Neuron (in vitro differentiated cells): ENCODE measurements at regions not wholly inside any gene's neighbourhood (a gene's known extent, or its start where the extent isn't known, plus 50 kb on each side); places are given as distances from the start of the nearest gene placed in this dataset.

Source experiments
- H2AFZ ChIP-seq: one replicate; pipeline ENCODE4 v1.6.1; 2013; ENCODE audit warnings: low read depth, mild to moderate bottlenecking, inconsistent platforms, low read length, moderate library complexity
- H3K27me3 ChIP-seq: one replicate; pipeline ENCODE4 v1.6.1; 2013; ENCODE audit warnings: low read length; ENCODE audit not compliant: insufficient read depth
- H3K36me3 ChIP-seq: one replicate; pipeline ENCODE4 v1.6.1; 2013; ENCODE audit warnings: low read length; ENCODE audit not compliant: insufficient read depth
- H3K4me1 ChIP-seq: one replicate; pipeline ENCODE4 v1.6.1; 2013; ENCODE audit warnings: low read length; ENCODE audit not compliant: insufficient read depth
- H3K4me3 ChIP-seq: 2 replicates; pipeline ENCODE4 v1.5.1; 2013; ENCODE audit warnings: mild to moderate bottlenecking, low read length, moderate library complexity
- H3K9me3 ChIP-seq: one replicate; pipeline ENCODE4 v1.6.1; 2013; ENCODE audit warnings: low read length

DNA sequence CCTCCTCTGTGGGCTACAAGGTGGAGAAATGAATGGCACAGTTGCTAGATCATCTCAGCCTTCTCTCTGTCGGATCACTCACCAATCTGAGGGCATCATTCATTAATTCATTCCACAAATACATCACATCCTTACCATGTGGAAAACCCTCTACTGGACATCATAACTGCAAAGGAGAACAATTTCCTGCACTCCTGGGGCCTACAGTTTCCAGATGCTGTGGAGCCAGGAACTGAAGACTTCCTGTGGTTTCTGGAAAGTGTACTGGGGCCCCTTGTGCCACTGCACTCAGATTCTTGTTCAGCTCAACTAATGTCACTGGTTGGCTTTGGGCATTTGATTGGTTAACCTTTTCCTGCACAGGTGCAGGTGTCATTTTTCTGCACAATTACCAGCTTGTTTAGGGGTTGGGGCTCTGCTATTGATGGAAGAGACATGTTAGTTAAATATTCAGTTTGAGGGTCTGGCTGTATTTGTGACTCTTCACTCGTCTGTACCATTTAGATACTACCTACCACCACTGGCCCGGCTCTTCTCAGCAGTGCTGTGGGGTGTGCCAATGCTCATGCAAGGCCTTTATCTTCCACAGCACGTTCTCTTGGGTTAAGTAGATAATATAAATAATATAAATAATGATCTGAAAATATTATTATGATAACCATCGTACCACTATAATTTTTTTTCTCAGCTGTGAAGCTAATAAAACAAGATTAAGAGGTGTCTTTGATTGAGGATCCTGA lies 427.3 kb downstream of the TSN start:
- H3K36me3 ChIP-seq: no peaks in the 10 kb centered on the region
- no peaks in the 10 kb centered on the region for H3K27me3 ChIP-seq
- no peak overlapping the region for H2AFZ ChIP-seq
- H3K9me3 ChIP-seq: no peaks in the 10 kb centered on the region
- no peaks in the 10 kb centered on the region for H3K4me1 ChIP-seq
- H3K4me3 ChIP-seq: no peak overlapping the region

DNA sequence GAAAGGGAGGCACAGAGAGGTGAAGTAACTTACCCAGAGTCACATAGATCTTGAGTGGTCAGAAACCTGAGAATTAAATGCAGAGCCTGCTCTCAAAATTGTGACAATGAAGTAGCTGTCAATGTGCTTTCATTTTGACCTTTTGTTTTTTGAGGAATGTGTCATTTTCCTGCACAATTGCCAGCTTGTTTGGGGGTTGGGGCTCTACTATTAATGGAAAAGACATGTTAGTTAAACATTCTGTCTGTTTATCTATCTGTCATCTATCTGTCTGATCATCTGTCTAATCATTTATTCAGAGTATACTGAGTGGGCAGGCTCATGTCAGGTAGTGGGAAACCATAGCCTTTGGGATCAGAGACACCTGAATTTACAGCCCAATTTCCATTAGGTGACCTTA lies 428.4 kb downstream of the TSN start:
- no peak overlapping the region for H3K4me3 ChIP-seq
- no peak overlapping the region for H2AFZ ChIP-seq
- no peaks in the 10 kb centered on the region for H3K27me3 ChIP-seq
- no peaks in the 10 kb centered on the region for H3K9me3 ChIP-seq
- no peaks in the 10 kb centered on the region for H3K4me1 ChIP-seq
- no peaks in the 10 kb centered on the region for H3K36me3 ChIP-seq

DNA sequence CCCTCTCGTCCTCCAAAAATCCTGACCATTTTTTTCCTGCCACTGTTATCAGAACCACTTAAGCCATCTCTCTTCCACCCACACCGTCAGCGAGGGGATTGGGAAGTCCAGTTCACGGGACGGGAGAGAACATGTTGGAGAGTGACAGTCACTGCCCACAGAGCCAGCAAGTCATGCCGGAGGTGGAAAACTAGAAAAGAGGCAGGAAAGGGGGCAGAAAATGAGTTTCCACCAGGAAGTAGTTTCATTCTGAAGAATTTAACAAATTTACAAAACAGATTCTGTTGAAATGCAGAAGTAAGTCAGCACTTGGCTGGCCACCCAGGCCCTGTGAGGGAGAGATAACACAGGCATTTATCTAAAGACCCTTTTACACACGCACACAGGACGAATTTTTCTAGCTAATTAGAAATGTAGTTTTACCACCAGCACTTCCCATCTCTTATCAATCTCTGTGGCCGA lies 431.3 kb downstream of the TSN start:
- H3K36me3 ChIP-seq: no peaks in the 10 kb centered on the region
- no peaks in the 10 kb centered on the region for H3K9me3 ChIP-seq
- no peak overlapping the region for H3K4me3 ChIP-seq
- H2AFZ ChIP-seq: no peak overlapping the region
- no peaks in the 10 kb centered on the region for H3K27me3 ChIP-seq
- no peaks in the 10 kb centered on the region for H3K4me1 ChIP-seq

DNA sequence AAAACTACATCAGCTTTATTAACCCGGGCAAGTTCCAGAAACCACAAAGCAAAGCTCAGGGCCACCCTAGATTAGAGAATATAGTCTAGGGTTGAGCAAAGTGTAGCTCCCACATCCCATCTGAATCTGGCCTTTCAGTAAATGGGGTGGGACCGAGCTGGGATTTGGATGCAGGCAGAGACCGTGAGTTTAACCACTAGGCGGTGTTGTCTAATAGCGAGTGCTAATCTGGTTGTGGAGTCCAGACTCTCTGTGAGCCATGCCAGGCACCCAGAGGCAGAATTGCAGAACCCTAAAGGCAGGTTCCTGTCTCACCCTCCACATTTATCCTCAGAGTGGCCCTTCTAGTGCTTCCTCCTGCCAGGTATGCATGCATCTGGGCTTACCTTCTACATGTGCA lies 435.9 kb downstream of the TSN start:
- H3K4me1 ChIP-seq: no peaks in the 10 kb centered on the region
- no peaks in the 10 kb centered on the region for H3K9me3 ChIP-seq
- no peak overlapping the region for H2AFZ ChIP-seq
- no peak overlapping the region for H3K4me3 ChIP-seq
- no peaks in the 10 kb centered on the region for H3K36me3 ChIP-seq
- no peaks in the 10 kb centered on the region for H3K27me3 ChIP-seq

DNA sequence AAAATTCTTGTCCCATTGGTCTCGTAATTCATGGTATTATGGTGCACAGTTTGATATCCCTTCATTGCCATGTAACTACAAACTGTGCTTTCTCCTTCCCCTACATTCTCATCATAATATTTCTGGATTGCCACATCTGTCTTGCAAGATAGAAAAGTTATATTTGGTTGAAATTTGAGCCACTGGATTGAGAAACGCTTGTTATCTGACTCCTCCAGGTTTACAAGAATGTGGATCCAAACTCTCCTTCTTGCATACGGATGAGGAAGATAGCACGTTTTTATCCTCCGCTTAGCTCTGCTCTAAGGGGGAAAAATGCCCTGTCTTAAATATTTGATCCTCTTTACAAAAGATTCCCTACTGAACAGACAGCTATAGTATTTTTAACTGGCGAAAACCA lies 438.2 kb downstream of the TSN start:
- H3K4me1 ChIP-seq: no peaks in the 10 kb centered on the region
- H2AFZ ChIP-seq: no peak overlapping the region
- no peaks in the 10 kb centered on the region for H3K27me3 ChIP-seq

DNA sequence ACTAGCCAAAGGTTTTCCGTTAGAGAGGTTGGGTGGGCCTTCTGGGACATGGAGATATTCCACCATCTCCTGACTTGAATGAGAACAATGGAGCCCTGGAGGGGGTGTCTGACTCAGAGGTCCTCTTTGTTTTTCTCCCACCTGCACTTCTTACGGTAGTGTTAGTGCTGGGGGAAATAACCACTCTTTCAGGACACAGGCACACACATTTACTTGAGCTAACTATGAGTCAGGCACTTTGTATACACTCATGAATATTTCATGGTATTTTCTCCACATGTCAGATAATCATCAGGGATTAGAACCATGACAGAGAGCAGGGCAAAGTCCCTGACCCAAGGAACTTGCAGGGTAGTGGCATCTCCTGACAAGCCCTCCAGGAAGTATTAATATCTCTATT lies 439.1 kb downstream of the TSN start:
- Histone ChIP-seq H3K9me3 (no peaks in the 10 kb centered on the region), H3K4me3 (no peak overlapping the region), H2AFZ (no peak overlapping the region), H3K36me3 (no peaks in the 10 kb centered on the region), H3K4me1 (no peaks in the 10 kb centered on the region), H3K27me3 (no peaks in the 10 kb centered on the region)

More for the DNA sequence above, 438.2 kb downstream of the TSN start:
- no peak overlapping the region for H3K4me3 ChIP-seq
- H3K36me3 ChIP-seq: no peaks in the 10 kb centered on the region
- no peaks in the 10 kb centered on the region for H3K9me3 ChIP-seq

DNA sequence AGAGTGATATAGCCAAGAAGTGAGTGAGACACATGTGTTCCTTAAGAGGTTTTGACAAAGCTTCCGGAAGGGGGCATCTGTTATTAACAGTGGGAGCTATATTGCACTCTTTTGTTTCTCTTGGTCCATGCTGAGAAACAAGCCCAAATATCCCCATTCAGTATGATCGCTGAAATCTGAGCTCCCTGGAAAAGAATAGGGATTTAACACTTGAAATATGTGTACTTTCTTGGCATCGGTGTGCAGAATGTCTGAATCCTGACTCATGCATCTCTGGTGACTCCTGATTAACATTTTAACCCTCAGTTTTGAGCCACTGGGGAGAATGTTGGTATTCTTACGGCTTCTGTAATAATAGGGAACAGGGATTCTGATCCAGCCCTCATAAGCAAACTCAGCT lies 448.1 kb downstream of the TSN start:
- Histone ChIP-seq H3K9me3 (no peaks in the 10 kb centered on the region), H3K4me3 (no peak overlapping the region), H3K36me3 (no peaks in the 10 kb centered on the region), H3K27me3 (peaks cover 2% of the 10 kb centered on the region), H3K4me1 (no peaks in the 10 kb centered on the region), H2AFZ (no peak overlapping the region)

DNA sequence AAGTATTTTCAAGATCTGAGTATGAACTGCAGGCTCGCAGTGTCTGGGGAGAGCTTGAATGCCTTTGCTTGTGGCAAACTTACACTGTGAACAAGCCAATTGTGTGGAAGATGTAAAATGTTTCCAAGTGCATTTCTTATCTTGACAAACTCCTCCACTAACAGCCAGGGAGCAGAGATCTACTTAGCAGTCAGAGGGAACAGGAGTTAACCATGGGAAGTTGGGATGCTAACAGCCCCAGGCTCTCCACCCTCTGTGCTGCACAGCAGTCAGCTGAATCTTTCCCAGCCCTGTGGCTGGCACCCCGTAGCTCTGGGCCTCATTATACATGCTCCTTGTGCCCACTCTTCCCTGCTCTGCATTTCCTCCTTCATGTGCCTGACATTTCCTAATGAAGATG lies 450.2 kb downstream of the TSN start:
- Histone ChIP-seq H3K9me3 (no peaks in the 10 kb centered on the region), H3K27me3 (peaks cover 2% of the 10 kb centered on the region), H3K36me3 (no peaks in the 10 kb centered on the region), H3K4me1 (no peaks in the 10 kb centered on the region), H3K4me3 (no peak overlapping the region), H2AFZ (no peak overlapping the region)

DNA sequence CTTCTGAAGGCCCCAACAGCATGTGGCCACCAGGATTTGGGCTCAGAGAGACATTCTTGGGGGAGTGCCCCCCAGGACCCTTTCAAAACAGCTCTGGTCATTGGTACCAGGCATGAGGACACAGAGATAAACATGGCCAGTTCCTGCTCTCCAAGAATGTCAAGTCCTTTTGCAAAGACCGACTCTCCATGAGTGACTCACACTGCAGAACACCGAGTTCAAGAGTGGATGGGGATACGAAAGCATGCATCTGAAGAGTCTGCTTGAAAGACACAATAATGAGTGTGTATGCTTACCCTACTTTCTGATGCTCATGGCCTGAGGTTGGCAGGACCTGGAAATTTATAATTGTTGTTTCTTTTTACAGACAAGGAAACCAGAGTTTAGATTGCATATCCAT lies 450.6 kb downstream of the TSN start:
- Histone ChIP-seq H3K4me3 (no peak overlapping the region), H3K36me3 (no peaks in the 10 kb centered on the region), H2AFZ (no peak overlapping the region), H3K27me3 (peaks cover 2% of the 10 kb centered on the region), H3K9me3 (no peaks in the 10 kb centered on the region), H3K4me1 (no peaks in the 10 kb centered on the region)

DNA sequence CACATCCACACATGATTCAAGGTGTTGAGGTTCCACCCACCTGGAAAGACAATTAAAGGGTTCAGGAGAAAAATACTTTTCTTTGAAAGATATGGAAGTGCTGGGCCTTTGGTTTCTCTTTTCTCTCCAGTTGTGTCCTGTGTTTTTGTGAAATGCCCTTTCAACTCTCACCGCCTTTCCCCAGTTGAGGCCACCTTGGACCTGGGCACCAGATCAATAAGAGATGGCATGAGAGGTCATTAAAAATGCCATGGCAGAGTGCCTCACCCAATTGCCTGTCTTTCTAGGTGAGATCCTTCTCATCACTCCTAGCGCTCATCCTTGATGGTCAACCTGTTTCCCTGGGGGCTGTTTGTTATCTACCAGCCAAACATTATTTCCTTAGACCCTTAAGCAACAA lies 453.9 kb downstream of the TSN start:
- Histone ChIP-seq H3K4me1 (no peaks in the 10 kb centered on the region), H2AFZ (no peak overlapping the region), H3K9me3 (no peaks in the 10 kb centered on the region), H3K4me3 (no peak overlapping the region), H3K36me3 (no peaks in the 10 kb centered on the region), H3K27me3 (peaks cover 2% of the 10 kb centered on the region)

DNA sequence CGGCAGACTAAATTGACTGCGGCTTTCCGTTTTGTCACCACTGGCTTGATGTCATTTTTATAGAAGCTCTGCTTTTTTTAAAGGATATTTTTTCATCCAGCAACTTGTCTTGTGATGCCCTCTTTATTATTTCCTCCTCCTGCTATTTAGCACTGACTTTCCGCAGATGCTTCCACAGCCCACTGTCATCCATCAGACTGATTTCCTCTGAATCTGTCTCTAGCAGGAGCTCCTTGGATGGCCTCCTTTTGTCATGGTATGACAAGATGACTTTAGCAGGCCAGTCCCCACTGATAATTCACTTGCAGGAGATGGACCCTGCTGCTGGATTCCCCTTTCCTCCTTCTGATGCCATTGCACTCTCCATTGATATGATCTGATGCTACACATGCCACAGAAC lies 454.6 kb downstream of the TSN start:
- Histone ChIP-seq H2AFZ (no peak overlapping the region), H3K4me3 (no peak overlapping the region), H3K9me3 (no peaks in the 10 kb centered on the region), H3K36me3 (no peaks in the 10 kb centered on the region), H3K4me1 (no peaks in the 10 kb centered on the region), H3K27me3 (peaks cover 2% of the 10 kb centered on the region)

DNA sequence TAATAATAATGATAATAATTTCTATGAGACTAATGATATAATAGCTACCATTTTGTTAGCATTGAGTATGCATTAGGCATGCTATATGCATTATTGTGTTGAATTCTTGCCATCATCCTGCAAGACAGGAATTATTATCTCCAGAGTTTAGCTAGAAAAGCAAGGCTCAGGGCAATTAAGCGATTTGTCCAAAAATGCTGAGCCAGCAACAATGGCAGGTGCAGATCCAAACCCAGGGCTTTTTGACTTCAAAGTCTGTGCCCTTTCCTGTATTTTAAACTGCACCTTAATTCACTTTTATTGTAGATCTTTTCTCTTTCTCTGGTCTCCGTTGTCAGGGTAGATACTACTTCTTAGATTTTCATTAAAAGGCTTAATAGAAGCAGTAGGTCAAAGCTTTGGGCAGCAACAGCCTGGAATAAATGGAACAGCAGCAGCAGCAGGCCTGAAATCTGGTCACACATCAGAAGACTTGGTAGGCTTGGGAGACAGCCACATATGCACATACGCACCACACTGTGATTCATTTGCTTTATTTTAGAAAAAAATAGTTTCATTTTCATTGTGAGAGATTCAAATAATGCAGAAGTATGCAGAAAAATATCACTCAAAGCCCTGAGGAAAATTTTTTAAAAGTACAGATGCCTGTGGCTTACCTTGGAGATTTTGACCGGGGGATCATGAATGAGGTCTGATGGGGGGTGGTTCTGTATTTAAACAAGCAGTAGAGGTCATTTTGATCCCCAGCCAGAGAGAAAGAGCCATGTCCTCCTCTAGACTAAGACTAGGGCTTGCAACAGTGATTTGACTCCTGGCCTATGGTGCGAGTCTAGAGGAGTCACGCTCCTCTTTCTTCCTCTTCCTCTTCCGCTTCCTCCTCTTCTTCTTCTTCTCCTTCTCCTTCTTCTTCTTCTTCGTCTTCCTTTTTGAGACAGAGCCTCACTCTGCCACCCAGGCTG lies 455.7 kb downstream of the TSN start:
- no peak overlapping the region for H3K4me3 ChIP-seq
- H3K36me3 ChIP-seq: no peaks in the 10 kb centered on the region
- peaks cover 2% of the 10 kb centered on the region for H3K27me3 ChIP-seq
- H3K4me1 ChIP-seq: no peaks in the 10 kb centered on the region
- H3K9me3 ChIP-seq: no peaks in the 10 kb centered on the region
- H2AFZ ChIP-seq: no peak overlapping the region

DNA sequence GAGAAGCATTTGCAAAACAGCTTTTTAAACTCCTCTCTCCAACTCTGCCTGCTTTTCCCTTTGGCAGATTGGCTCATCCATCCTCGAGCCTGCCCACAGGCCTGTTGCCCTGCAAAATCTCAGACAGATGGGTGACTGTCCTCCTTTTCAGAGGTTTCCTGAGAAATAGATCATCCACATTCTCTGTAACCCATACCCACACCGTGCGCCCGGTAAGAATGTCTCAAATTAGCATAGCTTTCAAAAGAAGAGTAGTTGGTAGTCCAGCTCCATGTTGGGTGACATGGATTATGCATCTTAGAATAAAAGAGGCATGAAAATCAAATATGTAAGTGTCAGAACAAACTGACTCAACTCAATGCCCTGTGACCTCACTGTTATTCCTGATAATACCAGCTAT lies 457.9 kb downstream of the TSN start:
- Histone ChIP-seq H3K27me3 (no peaks in the 10 kb centered on the region), H2AFZ (no peak overlapping the region), H3K4me1 (no peaks in the 10 kb centered on the region), H3K9me3 (no peaks in the 10 kb centered on the region), H3K4me3 (no peak overlapping the region), H3K36me3 (no peaks in the 10 kb centered on the region)
